Smooth muscle cell (in vitro differentiated cells): ENCODE measurements at regions not wholly inside any gene's neighbourhood (a gene's known extent, or its start where the extent isn't known, plus 50 kb on each side); places are given as distances from the start of the nearest gene placed in this dataset.

Experiments used
- DNase-seq: peaks from one replicate; lab custom pipeline; 2025; ENCODE audit not compliant: unreplicated experiment; lab: John Stamatoyannopoulos, UW
- H2AFZ ChIP-seq: fragments of 200-600 bp; sonication (generic); 2 replicates; pipeline ENCODE4 v1.6.0; 2016; ENCODE audit warnings: antibody characterized with exemption, low read depth, mild to moderate bottlenecking
- H3F3A ChIP-seq: fragments of 200-600 bp; sonication (generic); 2 replicates; pipeline ENCODE4 v1.6.0; 2017; ENCODE audit warnings: antibody characterized with exemption, low read depth
- H3K27ac ChIP-seq: fragments of 200-600 bp; sonication (generic); 2 replicates; pipeline ENCODE4 v1.5.1; 2016; ENCODE audit warnings: low read depth, mild to moderate bottlenecking
- H3K27me3 ChIP-seq: fragments of 200-600 bp; sonication (generic); 2 replicates; pipeline ENCODE4 v1.6.1; 2016; ENCODE audit warnings: low read depth, mild to moderate bottlenecking
- H3K36me3 ChIP-seq: fragments of 200-600 bp; sonication (generic); 2 replicates; pipeline ENCODE4 v1.5.1; 2016; ENCODE audit warnings: low read depth
- H3K4me1 ChIP-seq: fragments of 200-600 bp; sonication (generic); 2 replicates; pipeline ENCODE4 v1.5.1; 2016; ENCODE audit warnings: low read depth
- H3K4me2 ChIP-seq: fragments of 200-600 bp; sonication (generic); 2 replicates; pipeline ENCODE4 v1.6.0; 2016; ENCODE audit warnings: mild to moderate bottlenecking
- H3K4me3 ChIP-seq: fragments of 200-600 bp; sonication (generic); 2 replicates; pipeline ENCODE4 v1.5.1; 2016; ENCODE audit warnings: mild to moderate bottlenecking
- H3K79me2 ChIP-seq: fragments of 200-600 bp; sonication (generic); 2 replicates; pipeline ENCODE4 v1.6.0; 2016; ENCODE audit warnings: low read depth, mild to moderate bottlenecking
- H3K9ac ChIP-seq: fragments of 200-600 bp; sonication (generic); 2 replicates; pipeline ENCODE4 v1.6.0; 2016; ENCODE audit warnings: low read depth
- H3K9me3 ChIP-seq: fragments of 200-600 bp; sonication (generic); replicated peaks from 2 replicates; pipeline ENCODE4 v1.5.1; 2016; ENCODE audit warnings: low read depth
- H4K20me1 ChIP-seq: fragments of 200-600 bp; sonication (generic); 2 replicates; pipeline ENCODE4 v1.6.0; 2016; ENCODE audit warnings: low read depth
- WGBS: methylation state at CpG from one replicate; pipeline ENCODE4 v1.1.7; 2016; ENCODE audit warnings: low lambda C conversion rate; 5-methylcytosine and 5-hydroxymethylcytosine counted together
- TF ChIP-seq, protein P1 (sequence below): fragments of 200-600 bp; sonication (generic); IDR thresholded peaks from 2 replicates; pipeline ENCODE4 v1.5.1; 2017; ENCODE audit warnings: borderline replicate concordance, mild to moderate bottlenecking, antibody characterized with exemption; ENCODE audit not compliant: insufficient read depth, poor library complexity, severe bottlenecking

DNA sequence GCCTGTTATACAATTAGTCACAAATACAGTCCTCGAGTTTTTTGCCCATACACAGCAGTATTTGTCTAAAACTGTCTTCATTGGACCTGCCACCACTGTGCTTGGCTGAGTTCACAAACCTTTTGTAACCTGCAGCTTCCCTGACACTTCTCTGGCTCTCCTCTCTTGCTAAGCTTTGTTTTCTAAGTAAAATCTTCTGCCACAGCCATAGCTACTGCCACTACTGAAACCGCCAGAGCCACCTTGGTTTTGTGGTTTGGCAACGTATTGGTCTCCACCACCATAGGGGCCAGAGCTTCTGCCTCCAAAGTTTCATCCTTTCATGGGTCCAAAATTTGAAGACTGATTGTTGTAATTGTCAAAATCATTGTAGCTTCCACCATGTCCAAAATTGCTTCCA lies 668.2 kb upstream of the BRINP3 start:
- no peak overlapping the region for H3K4me2 ChIP-seq
- TF ChIP-seq, protein P1, sequence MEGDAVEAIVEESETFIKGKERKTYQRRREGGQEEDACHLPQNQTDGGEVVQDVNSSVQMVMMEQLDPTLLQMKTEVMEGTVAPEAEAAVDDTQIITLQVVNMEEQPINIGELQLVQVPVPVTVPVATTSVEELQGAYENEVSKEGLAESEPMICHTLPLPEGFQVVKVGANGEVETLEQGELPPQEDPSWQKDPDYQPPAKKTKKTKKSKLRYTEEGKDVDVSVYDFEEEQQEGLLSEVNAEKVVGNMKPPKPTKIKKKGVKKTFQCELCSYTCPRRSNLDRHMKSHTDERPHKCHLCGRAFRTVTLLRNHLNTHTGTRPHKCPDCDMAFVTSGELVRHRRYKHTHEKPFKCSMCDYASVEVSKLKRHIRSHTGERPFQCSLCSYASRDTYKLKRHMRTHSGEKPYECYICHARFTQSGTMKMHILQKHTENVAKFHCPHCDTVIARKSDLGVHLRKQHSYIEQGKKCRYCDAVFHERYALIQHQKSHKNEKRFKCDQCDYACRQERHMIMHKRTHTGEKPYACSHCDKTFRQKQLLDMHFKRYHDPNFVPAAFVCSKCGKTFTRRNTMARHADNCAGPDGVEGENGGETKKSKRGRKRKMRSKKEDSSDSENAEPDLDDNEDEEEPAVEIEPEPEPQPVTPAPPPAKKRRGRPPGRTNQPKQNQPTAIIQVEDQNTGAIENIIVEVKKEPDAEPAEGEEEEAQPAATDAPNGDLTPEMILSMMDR: no peak
- no peaks in the 10 kb centered on the region for H3K27me3 ChIP-seq
- H3K4me3 ChIP-seq: no peak overlapping the region
- no peak for DNase-seq
- no peaks in the 10 kb centered on the region for H4K20me1 ChIP-seq
- no peak overlapping the region for H2AFZ ChIP-seq
- H3K4me1 ChIP-seq: no peaks in the 10 kb centered on the region
- H3F3A ChIP-seq: no peaks in the 10 kb centered on the region
- no peak overlapping the region for H3K27ac ChIP-seq
- no peak overlapping the region for H3K9ac ChIP-seq
- no peaks in the 10 kb centered on the region for H3K9me3 ChIP-seq
- no peaks in the 10 kb centered on the region for H3K79me2 ChIP-seq
- 78% methylated on average over 3 of the region's 3 CpGs for WGBS
- H3K36me3 ChIP-seq: no peaks in the 10 kb centered on the region

DNA sequence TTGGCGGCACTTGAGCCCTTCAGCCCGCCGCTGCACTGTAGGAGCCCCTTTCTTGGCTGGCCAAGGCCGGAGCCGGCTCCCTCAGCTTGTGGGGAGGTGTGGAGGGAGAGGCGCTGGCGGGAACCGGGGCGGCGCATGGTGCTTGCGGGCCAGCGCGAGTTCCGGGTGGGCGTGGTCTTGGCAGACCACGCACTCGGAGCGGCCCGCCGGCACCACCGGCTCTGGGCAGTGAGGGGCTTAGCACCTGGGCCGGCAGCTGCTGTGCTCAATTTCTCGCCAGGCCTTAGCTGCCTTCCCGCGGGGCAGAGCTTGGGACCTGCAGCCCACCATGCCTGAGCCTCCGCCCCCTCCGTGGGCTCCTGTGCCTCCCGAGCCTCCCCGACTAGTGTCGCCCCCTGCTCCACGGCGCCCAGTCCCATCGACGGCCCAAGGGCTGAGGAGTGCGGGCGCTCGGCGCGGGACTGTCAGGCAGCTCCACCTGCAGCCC lies 673.7 kb upstream of the BRINP3 start:
- no peaks in the 10 kb centered on the region for H3K79me2 ChIP-seq
- no peak overlapping the region for H2AFZ ChIP-seq
- no peak for DNase-seq
- H3K9ac ChIP-seq: no peak overlapping the region
- no peaks in the 10 kb centered on the region for H4K20me1 ChIP-seq
- no peak overlapping the region for H3K4me2 ChIP-seq
- H3K4me3 ChIP-seq: no peak overlapping the region
- H3K4me1 ChIP-seq: no peaks in the 10 kb centered on the region
- H3K27ac ChIP-seq: no peak overlapping the region
- H3K27me3 ChIP-seq: no peaks in the 10 kb centered on the region
- no peaks in the 10 kb centered on the region for H3F3A ChIP-seq
- no peaks in the 10 kb centered on the region for H3K36me3 ChIP-seq
- 93% methylated on average over 33 of the region's 39 CpGs for WGBS
- H3K9me3 ChIP-seq: no peaks in the 10 kb centered on the region
- TF ChIP-seq, protein P1: no peak

DNA sequence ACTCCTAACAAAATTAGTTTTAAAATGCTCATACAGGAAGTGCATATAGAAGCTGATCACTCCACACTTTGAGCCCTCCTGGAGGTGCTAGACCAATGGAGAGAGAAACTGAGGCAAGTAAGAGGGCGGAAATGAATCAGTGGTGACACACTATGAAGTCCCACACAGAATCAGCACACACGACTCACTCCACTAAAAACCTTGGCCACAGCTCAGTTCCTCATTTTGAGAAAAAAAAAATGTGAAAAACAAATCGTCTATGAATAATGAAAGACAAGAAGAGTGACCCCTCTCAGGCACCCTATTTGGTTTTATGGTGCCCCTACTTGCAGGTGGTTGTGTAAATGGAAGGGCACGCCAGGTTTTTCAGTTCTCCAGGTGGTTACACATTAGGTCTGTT lies 675.1 kb upstream of the BRINP3 start:
- H3K27me3 ChIP-seq: no peaks in the 10 kb centered on the region
- H3F3A ChIP-seq: no peaks in the 10 kb centered on the region
- DNase-seq: no peak
- H4K20me1 ChIP-seq: no peaks in the 10 kb centered on the region
- TF ChIP-seq, protein P1: no peak
- H3K36me3 ChIP-seq: no peaks in the 10 kb centered on the region
- H3K27ac ChIP-seq: no peak overlapping the region
- no peak overlapping the region for H3K9ac ChIP-seq
- H2AFZ ChIP-seq: no peak overlapping the region
- H3K9me3 ChIP-seq: no peaks in the 10 kb centered on the region
- H3K79me2 ChIP-seq: no peaks in the 10 kb centered on the region
- H3K4me2 ChIP-seq: no peak overlapping the region
- H3K4me1 ChIP-seq: no peaks in the 10 kb centered on the region
- WGBS: 91% methylated on average over 4 of the region's 4 CpGs
- no peak overlapping the region for H3K4me3 ChIP-seq

DNA sequence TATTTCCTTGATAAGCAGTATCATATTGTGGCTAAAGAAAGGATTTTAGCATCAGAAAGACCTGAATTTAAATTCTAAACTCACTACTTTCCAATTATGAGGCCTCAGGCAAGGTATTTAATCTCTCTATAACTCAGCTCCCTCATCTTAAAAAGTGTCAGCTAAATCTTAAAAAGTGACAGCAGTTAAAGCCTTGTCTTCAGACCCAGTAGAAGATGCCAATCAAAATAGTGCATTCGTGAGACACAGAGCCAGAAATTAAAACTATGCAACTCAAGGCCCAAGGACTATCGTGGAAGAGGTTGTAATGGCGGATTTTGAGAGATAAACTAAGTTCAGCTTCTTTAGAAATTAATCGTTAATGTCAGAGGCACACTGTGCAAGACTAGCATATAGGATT lies 677.5 kb upstream of the BRINP3 start:
- Histone ChIP-seq H3K4me3 (no peak overlapping the region), H3K4me2 (no peak overlapping the region), H2AFZ (no peak overlapping the region), H3K36me3 (no peaks in the 10 kb centered on the region), H3F3A (no peaks in the 10 kb centered on the region), H3K9ac (no peak overlapping the region), H3K27me3 (no peaks in the 10 kb centered on the region), H3K4me1 (no peaks in the 10 kb centered on the region), H3K27ac (no peak overlapping the region), H3K79me2 (no peaks in the 10 kb centered on the region), H4K20me1 (no peaks in the 10 kb centered on the region), H3K9me3 (no peaks in the 10 kb centered on the region)
- TF ChIP-seq, protein P1: no peak
- no peak for DNase-seq
- WGBS: 76% methylated on average over 4 of the region's 4 CpGs
